ENCODE measurements at regions not wholly inside any gene's neighbourhood (a gene's known extent, or its start where the extent isn't known, plus 50 kb on each side); places are given as distances from the start of the nearest gene placed in this dataset.

- no peak for DNase-seq (ENCODE audit: low spot score)
- no peak for TF ChIP-seq CTCF (IDR thresholded peaks at IDR 0.05; ENCODE audit: extremely low read depth, missing control alignments)
These were observed 278.6 kb downstream of the ETS1 start for GRCh38 chr11:128308794-128309193.

GRCh38 chr11:128305588-128305987 lies 281.8 kb downstream of the ETS1 start:
- no peak for TF ChIP-seq CTCF (IDR thresholded peaks at IDR 0.05; ENCODE audit: extremely low read depth, missing control alignments)

GRCh38 chr11:128304666-128305485 lies 282.5 kb downstream of the ETS1 start:
- DNase-seq (ENCODE audit: low spot score), result no peak
- no peak for TF ChIP-seq CTCF (IDR thresholded peaks at IDR 0.05; ENCODE audit: extremely low read depth, missing control alignments)

More at GRCh38 chr11:128305588-128305987, 281.8 kb downstream of the ETS1 start:
- no peak for DNase-seq (ENCODE audit: low spot score)

GRCh38 chr11:128304116-128304515 lies 283.2 kb downstream of the ETS1 start:
- TF ChIP-seq CTCF (IDR thresholded peaks at IDR 0.05; ENCODE audit: extremely low read depth, missing control alignments), result no peak
- DNase-seq (ENCODE audit: low spot score), result no peak

- DNase-seq (ENCODE audit: low spot score), result no peak
- no peak for TF ChIP-seq CTCF (IDR thresholded peaks at IDR 0.05; ENCODE audit: extremely low read depth, missing control alignments)
These were observed 284.0 kb downstream of the ETS1 start for GRCh38 chr11:128303383-128303782.

- DNase-seq (ENCODE audit: low spot score), result peak; percentile 31
- no peak for TF ChIP-seq CTCF (IDR thresholded peaks at IDR 0.05; ENCODE audit: extremely low read depth, missing control alignments)
These were observed 284.8 kb downstream of the ETS1 start for GRCh38 chr11:128302425-128303186.

GRCh38 chr11:128301756-128302155 lies 285.6 kb downstream of the ETS1 start:
- no peak for DNase-seq (ENCODE audit: low spot score)
- no peak for TF ChIP-seq CTCF (IDR thresholded peaks at IDR 0.05; ENCODE audit: extremely low read depth, missing control alignments)

Data from GM20000 (cell line).